HG03457 (cell line): ENCODE measurements at regions not wholly inside any gene's neighbourhood (a gene's known extent, or its start where the extent isn't known, plus 50 kb on each side); places are given as distances from the start of the nearest gene placed in this dataset.
"Not testable (repeated sequence)": the region's sequence is repeated elsewhere in the genome, so short reads cannot be mapped to it uniquely, and the experiment has no call there.

Experiments
- ATAC-seq: cut with Tn5 transposase; IDR thresholded peaks from one replicate; pipeline ENCODE4 v1.9.1; 2021; ENCODE audit warnings: moderate number of reproducible peaks; ENCODE audit not compliant: unreplicated experiment

DNA sequence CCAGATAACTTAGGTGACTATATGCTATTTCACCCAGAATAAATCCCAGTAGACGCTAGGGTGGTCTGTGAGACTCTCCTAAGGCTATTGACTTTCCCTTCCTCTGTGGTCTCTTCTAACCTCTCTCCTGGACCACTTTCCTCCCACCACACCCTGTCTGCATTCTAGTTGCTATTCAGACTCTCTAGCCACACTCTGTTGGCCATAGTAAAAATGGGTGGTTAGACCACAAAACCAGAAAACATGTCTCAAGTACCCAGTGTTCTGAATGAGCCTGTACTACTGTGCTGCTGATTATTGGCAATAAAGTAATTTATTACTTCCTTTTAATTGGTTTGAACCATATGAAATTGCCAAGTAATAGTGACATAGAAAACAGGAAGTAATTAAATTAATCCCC lies 240.8 kb downstream of the KIF20B start:
- ATAC-seq, result no peak

DNA sequence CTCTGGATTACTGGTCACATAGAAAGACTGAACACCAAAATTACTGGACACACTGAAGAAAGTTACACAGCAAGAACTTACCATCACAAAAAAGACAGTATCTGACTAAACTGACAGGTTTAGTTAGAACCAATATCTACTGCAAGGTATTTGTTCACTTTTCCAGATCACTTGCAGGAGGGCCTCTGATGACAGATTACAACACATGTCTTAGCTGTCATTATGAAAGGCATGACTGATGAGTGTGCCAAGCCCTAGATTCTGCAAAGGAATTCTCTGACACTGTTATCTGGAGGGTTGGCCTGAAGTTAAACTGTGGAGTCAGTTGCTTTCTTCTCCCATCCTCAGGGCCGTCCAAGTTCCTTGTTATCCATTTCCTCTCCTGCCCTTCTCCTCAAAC lies 242.7 kb downstream of the KIF20B start:
- no peak for ATAC-seq

DNA sequence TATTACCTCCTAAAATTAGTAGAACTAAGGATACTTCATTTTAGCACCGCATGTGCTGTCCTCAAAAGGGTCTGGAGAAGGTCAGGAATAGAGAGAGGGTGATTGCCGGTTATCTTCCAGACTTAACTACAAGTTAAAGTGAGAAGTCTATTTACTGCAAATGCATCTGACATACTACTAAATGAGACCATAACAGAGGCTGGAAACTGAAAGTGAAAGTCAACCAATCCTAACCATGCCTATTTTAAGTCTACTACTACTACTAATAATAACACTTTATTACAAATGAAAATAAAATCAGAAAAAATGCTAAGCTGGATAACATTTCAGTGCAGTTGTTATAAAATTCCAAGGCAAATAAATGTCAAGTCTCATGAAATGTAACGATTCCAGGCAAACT lies 244.7 kb downstream of the KIF20B start:
- no peak for ATAC-seq

DNA sequence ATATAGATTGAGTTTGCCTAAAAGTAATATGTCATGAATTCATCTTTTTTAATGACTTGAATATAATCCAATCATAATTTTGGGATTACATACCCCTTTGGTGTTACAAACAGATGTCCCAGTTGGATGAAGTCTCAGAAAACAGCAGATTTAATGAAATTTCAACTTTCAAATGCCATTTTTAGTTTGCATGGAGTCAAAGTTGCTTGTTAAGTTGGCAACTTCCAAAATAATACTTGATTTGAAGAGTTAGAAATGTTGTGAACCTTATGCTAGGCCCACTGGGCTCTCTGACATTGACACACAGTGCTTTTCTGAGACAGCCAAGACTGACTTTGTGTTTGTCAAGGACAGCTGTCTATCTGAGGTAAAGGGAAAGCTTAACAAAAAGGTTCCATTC lies 248.1 kb downstream of the KIF20B start:
- ATAC-seq, result no peak

DNA sequence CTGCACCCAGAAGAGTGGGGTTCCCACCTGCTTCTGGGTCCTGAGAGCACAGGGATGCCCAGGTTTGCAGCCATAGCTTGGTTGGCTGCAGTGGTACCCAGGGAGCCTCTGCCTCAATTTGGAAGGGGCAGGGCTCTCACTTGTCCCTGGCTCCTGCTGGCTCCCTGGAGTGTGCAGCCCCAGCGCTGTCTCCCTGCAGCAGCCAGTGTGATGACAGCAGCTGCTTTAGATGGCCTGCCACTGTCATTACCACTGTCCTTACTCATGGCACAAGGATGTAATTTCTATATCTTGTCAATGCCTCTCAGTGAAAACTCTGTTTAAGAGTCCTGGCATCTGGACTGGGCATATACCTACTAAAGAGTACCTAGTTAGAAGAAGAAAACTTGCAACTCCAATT lies 250.9 kb downstream of the KIF20B start:
- no peak for ATAC-seq

DNA sequence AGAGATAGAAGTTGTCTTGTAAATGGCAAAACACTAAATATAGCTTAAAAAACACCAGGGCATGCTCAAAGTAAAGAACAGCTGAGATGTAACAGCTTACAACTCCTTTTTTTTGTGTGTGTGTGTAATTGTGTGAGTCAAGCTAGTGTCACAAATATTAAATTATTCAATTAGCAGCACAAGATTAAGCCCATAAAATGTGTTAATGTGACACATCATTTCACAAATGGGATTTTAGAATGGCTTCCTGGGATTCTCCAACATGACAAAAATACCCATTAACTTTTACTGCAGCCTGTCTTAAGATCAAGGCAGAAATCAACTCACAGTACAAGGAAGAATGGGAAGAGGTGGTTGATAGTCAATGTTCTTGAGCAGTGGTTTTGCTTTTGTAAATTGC lies 251.4 kb downstream of the KIF20B start:
- ATAC-seq, result no peak

DNA sequence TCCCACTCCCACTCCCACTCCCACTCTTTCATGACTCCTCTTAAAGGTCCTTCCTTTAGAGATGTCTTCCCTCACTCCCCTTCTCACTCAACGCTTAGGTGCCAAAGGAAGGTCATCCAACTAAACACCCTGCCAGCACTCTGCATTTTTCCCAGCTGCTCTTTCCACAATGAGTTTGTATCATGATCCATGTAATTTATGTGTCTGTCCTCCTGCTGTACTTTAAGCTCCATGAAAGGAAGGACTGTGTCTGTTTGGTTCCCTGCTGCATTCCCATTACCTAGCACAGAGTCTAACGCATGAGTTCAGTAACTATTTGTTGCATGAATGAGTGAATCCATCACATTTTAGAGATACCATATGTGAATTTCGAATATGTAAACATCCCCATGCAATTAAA lies 252.7 kb downstream of the KIF20B start:
- no peak for ATAC-seq

DNA sequence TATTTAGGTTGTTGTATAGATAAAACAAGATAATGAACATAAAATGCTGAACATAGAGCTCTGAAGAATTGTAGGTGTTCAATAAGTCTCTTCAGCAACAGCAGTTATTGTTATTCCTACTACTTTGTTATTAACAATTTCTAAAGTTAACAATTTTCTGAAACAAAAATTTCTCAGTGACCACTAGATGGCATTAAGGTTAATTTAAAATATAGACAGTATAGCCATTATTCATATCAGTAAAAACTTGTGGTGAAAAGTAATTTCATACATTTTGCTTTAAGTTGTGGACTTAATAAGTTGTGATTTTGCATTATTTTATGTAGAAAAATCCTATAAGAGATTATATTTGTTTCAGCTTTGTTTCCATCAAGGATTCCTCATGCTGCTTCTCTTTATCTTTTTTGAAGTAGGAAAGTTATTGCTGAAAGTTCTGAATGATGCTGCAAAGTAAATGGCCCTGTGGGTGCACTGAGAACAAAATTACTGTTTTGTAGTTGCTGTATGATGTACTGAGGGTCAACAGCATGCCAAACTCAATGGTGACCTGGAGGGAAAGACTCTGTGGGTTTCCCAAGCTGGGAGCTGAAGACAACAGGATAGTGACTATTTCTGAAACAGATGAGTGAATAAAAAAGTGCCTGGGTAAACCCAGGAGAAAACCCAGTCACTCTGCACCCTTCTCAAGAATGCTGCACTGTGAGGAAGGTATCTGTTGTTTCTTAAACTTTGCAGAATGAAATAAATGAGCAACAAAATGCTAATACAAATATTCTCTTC lies 253.6 kb downstream of the KIF20B start:
- no peak for ATAC-seq

DNA sequence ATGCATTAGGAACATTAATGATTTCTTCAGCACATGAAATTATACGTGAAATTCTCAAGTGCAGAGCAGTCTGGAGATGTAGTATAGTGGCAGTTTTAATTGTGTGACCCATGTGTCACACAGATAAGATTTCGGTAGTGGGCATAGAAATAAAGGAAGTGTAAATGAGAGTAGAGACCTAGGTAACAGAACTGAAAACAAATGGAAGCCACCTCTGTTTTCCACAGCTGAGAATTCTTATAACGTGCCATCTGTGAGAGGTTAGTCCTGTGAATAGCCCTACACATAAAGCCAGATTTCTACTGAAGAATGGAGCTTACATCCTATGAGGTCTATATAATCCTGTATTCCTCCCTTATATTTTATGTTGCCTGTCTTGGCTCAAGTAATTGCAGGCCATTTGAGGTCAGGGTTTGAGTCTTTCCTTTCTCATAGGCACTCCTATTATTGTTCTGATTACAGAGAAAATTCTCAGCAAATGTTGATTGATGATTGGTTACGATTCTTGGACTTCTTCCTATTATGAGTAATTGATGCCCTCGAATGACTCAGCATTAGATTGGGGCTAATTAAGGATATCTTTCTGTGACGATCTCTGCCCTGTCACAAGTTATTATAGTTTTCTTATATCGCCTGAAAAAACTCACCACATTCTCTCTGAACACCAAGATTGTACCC lies 258.2 kb downstream of the KIF20B start:
- ATAC-seq, result no peak

DNA sequence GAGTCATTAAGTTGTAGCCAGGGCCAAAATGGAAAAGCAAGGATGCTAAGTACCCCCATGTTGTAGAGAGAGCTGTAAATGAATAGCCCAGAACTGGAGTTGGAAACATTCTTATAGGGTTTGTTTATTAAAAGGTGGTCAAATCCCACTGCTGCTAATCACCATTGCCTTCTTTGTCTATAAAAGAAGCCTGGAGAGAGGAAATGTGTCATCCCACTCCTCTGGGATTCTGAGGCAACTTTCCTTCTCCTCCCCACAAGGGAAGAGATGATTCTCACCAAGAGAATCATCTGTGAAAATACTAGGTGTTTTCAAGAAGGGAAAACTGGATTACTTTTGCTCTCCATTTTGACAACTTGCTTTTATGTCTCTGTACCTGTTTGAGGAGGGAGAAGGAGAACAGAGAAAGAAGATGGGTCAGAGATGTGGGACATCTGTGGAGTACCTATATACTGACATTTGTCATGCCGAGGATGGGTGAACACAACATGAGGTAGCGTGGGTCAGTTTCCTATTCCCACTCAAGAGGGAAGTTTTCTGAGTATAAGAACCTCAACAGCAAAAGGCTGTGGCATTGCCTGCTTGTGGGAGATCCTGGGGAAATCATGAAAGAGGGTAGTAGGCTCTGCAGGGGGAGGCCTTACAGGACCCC lies 262.2 kb downstream of the KIF20B start:
- ATAC-seq, result no peak

DNA sequence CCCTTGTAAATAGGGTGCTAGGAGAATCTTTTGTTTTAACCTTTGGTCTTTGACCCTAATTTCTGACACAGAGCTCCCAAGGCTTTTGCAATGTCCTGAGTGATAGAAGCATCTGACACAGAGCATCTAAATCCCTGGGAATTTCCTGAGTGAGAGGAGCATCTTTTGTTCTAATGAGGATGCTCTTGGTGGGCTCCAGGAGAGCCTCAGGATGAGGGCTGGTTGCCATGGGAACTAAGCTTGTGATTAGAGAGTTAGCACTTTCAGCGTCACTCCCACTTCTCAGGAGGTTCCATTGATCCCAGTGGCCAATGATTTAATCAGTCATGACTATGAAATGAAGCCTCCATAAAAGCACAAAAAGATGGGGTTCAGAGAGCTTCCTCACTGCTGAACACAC lies 264.8 kb downstream of the KIF20B start:
- no peak for ATAC-seq

DNA sequence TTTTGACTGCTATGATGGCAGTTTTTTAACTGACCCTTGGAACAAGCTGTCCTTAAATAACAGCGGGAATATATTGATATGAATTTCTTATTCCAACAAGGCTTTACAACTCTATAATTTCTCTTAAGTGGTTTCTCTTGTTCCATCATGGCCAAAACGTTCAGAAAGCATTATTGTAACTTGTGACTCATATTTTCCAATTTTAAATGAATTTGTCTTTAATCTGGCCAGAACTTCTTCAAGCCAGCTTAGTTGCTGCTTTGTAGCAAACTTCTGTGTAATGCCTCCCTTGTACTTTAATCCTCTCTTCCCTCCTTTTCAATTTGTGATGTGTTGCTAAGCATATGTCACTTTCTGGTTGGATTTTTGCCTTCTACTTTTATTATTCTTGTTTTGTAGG lies 271.9 kb downstream of the KIF20B start:
- ATAC-seq, result no peak

DNA sequence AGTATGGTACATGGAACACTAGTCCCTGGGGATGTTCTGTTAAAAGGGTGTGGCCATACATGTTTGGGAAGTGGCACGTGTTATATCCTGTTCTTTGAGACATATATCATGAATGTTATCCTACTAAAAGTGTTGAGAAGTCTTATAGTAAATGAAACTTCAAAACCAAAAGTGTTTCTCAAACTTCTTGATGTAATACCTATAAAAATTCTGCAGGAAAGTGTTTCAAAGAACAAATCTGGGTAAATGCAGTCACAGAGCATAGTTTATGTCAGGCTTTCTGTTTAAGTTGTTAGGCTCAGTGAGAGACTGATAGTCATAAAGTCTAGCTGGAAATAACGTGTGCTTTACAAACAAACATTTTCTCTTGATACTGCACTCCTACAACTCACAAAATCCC lies 273.7 kb downstream of the KIF20B start:
- no peak for ATAC-seq

DNA sequence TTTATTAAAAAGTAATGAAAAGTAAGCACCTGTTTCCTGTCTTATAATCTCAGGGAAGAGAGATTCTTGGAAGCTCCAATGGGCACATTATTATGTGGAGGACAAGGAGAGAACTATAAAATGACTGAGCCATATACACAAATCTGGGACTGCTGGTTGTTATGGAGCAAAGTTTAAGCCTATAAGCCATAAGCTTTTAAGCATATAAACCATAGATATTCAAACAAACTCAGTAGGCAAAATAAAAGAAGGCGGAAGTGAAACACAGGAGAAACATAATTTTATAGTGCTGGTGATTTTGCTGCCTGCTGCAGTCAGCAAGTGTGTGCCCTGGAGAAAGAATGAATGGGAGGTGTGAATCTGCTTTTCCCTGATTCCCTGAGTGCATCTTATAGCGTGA lies 274.4 kb downstream of the KIF20B start:
- ATAC-seq, result no peak

DNA sequence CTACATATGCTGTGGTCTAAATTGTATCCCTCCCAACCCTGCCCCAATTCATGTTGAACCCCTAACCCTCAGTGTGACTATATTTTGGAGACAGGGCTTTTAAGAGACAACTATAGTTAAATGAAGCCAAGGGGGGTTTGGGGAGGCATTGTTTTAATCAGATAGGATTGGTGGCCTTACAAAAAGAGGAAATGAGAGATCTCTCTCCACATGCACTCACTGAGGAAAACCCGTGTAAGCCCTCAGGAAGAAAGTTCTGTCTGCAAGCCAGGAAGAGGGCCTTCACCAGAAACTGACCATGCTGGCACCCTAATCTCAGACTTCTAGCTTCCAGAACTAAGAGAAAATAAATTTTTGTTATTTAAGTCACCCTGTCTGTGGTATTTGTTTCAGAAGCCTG lies 276.7 kb downstream of the KIF20B start:
- no peak for ATAC-seq

DNA sequence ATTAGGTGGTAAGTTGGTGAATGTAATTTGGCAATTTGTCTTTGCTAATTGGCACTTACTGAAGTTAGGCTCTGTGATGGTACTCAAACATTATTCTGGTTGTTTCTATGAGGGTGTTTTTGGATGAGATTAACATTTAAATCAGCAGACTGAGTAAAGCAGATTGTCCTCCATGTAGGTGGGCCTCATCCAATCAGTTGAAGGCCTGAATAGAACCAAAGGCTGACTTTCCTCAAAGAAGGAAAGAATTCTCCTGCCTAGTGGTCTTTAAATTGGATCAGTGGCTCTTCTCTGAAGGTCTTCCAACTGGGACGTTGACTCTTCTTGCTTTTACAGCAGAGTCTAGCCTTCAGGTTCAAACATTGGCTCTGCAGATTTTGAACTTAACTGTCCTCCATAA lies 278.3 kb downstream of the KIF20B start:
- ATAC-seq, result no peak

DNA sequence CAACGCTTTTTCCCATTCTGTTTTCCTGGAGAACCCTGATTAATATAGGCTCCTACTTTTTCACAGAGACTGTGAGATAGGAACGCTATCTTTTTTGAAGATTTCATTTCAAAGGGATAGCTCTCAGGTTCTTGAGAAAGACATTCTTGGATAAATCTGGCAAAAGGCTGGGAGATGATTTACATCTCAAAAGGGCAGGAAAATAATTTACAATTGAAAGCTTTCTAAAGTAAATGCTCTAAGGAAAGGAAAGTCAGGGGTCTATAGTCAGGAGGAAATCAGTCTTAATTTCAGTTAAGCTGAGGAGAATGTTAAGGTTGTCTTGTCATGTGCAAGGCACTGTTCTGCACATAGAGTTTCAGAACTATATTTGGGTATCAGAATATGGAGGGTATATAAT lies 278.8 kb downstream of the KIF20B start:
- ATAC-seq, result no peak

DNA sequence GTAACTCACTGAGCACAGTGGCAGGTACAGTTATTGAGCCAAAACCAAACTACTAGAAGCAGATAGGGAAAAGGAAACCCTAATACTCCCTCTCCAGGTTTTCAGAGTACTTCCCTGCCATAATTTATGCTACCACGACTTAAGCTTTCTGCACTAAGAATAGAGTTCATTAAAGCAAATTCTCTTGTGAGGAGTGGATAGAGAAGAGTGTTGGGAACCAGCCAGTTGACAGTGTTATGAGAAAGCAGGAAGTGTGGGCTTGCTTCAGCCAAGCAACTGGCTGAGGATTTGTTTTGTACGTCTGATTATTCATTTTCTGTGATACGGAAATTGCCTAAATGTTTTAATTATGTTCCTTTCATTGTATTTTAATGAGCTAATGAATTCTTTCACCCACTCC lies 280.5 kb downstream of the KIF20B start:
- no peak for ATAC-seq

DNA sequence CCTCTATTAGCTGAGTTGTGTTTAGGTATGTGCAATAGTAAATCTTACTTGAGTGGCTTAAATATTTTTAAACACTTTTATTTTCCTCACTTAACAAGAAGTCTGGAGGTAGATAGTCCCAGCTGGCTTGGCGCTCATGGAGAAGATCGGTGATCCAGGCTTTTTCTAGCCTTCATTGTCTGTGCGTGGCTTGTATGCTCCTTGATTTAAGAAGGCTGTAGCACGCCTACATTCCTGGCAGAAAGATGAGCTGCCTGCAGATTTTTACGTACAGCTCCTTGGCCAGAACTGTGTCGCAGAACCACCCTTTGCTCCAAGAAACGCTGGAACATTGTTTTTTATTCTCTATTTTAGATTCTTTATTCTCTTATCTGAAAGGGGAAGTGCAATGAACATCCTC lies 284.1 kb downstream of the KIF20B start:
- ATAC-seq, result no peak

DNA sequence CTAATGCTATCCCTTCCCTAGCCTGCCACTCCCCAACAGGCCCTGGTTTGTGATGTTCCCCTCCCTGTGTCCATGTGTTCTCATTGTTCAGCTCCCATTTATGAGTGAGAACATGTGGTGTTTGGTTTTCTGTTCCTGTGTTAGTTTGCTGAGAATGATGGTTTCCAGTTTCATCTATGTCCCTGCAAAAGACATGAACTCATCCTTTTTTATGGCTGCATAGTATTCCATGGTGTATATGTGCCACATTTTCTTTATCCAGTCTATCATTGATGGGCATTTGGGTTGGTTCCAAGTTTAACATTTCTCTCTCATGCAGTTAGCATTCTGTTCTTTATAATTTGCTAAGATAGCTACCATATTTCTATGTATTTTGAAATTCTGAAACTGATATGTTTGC lies 287.0 kb downstream of the KIF20B start:
- not testable (repeated sequence) for ATAC-seq

DNA sequence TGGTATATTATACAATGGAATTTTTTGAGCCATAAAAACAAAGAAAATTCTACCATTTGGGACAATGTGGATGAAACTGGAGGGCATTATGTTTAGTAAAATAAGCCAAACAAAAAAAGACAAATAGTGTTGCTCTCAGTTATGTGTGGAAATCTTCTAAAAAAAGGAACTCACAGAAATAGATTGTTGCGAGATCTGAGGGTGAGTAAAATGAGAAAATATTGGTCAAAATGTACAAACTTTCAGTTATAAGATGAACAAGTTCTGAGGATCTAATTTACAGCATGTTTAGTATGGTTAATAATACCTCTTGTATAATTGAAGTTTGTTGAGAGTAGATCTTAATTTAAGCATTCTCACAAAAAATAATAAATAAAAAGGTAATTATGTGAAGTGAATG lies 291.2 kb downstream of the KIF20B start:
- ATAC-seq, result no peak

DNA sequence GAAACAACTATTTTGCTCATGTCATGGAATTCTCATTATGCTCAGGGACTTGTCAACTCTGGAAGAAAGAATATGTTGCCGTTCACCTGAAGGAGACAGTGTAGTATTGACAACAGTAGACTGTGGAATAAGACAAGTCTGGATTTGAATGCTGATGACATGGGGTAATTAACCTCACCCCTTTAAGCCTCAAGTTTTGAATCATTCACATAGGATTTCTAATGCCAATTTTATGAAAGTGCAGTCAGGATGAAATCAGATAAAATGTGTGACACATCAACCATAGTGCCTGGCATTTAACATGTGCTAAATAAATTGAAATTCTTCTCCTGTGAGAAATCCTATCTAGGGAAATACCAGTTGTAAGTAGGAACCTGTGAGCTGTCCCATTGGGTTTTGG lies 305.8 kb downstream of the KIF20B start:
- ATAC-seq, result no peak
